Keratinocyte (primary cell): ENCODE measurements at regions not wholly inside any gene's neighbourhood (a gene's known extent, or its start where the extent isn't known, plus 50 kb on each side); places are given as distances from the start of the nearest gene placed in this dataset.

Experiments used
- EZH2 ChIP-seq: IDR thresholded peaks from one replicate; pipeline ENCODE4 v1.6.1; 2012; ENCODE audit warnings: inconsistent platforms, mild to moderate bottlenecking, low read length, moderate library complexity
- TF ChIP-seq, protein P1 (sequence below), 3 experiments: IDR thresholded peaks in 1 of 3; conservative IDR thresholded peaks in 1 of 3; optimal IDR thresholded peaks in 1 of 3; 2 replicates in 2 of 3; 3 replicates in 1 of 3; pipeline versions ENCODE3 to v1.5.1; 2011; ENCODE audit warnings: low read length in 3 of 3, mild to moderate bottlenecking in 3 of 3, moderate library complexity in 2 of 3, control low read depth in 1 of 3, inconsistent platforms in 1 of 3; ENCODE audit not compliant: insufficient read depth in 2 of 3; ENCODE audit errors: extremely low read depth in 1 of 3

- TF ChIP-seq, protein P1, sequence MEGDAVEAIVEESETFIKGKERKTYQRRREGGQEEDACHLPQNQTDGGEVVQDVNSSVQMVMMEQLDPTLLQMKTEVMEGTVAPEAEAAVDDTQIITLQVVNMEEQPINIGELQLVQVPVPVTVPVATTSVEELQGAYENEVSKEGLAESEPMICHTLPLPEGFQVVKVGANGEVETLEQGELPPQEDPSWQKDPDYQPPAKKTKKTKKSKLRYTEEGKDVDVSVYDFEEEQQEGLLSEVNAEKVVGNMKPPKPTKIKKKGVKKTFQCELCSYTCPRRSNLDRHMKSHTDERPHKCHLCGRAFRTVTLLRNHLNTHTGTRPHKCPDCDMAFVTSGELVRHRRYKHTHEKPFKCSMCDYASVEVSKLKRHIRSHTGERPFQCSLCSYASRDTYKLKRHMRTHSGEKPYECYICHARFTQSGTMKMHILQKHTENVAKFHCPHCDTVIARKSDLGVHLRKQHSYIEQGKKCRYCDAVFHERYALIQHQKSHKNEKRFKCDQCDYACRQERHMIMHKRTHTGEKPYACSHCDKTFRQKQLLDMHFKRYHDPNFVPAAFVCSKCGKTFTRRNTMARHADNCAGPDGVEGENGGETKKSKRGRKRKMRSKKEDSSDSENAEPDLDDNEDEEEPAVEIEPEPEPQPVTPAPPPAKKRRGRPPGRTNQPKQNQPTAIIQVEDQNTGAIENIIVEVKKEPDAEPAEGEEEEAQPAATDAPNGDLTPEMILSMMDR (optimal IDR thresholded peaks at IDR 0.05 in 1 of 3, IDR thresholded peaks at IDR 0.05 in 1 of 3, conservative IDR thresholded peaks at IDR 0.05 in 1 of 3; ENCODE audit: extremely low read depth in 1 of 3, insufficient read depth in 2 of 3, low read length in 3 of 3): no peak
- TF ChIP-seq EZH2: no peak
These were observed 244.3 kb downstream of the EMP1 start for GRCh38 chr12:13440844-13441243.
